GM19455 (cell line): ENCODE measurements at regions not wholly inside any gene's neighbourhood (a gene's known extent, or its start where the extent isn't known, plus 50 kb on each side); places are given as distances from the start of the nearest gene placed in this dataset.

ENCODE experiments used
- ATAC-seq: cut with Tn5 transposase; IDR thresholded peaks from one replicate; pipeline ENCODE4 v1.9.1; 2021; ENCODE audit not compliant: unreplicated experiment

DNA sequence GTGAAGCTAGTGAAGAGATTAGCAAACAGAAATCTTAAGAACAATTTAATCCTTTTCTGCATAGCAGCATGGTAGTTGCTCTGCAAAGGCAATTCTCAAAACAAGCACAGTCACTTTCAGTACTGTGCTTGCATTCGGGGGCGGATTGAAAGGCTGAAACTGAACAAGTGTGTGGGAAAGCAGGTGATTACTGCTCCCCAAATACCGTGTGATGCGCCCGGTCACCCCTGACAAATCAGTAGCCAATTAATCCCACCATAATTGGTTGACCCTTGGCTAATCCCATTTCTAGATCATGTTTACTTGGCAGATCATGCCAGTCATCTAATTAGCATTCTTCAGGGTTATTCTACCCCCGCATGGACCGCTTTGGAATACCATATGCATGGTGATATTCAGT lies 76.5 kb upstream of the ADRB1 start:
- no peak for ATAC-seq

- no peak for ATAC-seq
Observed at GRCh38 chr10:113970641-113971040, 73.0 kb upstream of the ADRB1 start.

- ATAC-seq: no peak
Observed at GRCh38 chr10:113971349-113971973, 72.2 kb upstream of the ADRB1 start.

DNA sequence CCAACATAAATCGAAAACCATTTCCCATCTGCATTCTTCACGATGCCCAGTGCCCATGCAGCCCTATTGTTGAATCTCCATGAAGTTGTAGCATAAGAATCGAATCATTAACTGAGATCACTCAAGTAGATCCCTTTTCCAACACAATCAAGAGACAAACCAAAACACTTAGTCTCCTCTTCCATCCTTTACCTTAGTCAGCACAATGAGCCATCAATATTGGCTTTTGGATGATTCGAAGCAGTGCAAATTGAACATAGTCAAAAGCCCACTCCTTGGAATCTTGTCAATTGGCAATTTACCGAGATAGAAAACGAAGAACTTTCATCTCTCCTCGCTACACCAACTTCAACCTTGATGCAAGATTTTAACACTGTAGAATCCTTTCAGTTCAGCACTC lies 66.5 kb upstream of the ADRB1 start:
- ATAC-seq: no peak

GRCh38 chr10:113978802-113979201 lies 64.9 kb upstream of the ADRB1 start:
- no peak for ATAC-seq

- no peak for ATAC-seq
Observed at GRCh38 chr10:113979409-113979808, 64.3 kb upstream of the ADRB1 start.

DNA sequence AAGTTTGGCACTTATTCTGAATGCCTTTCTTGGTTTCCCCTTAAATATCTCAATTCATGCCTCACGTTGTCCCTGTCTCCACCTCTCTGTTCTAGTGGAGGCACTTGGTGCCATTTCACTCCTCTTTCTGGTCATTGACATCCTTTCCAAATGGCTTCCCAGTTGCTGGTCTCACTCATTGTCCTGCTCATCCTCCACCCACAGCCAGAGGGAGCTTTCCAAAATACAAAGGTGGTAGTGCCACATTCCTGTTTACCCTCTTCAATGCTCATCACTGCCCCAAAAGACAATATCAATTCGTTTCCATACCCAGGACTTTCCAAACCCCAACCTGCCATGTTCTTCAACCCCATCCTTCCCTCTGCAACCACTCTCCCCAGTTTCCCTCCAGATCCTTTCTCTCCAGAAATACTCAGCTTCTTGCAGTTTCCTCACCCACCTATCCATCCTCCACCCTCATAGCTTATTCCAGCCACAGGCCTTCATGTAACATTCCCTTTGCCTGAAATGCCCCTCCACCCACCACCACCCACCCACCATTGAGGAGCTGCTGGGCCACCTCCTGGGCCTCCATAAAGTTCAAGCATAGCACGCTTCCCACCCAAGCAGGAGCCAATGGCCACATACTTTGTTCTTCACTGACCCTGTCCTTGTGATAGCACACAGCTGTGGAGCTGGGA lies 63.1 kb upstream of the ADRB1 start:
- no peak for ATAC-seq

DNA sequence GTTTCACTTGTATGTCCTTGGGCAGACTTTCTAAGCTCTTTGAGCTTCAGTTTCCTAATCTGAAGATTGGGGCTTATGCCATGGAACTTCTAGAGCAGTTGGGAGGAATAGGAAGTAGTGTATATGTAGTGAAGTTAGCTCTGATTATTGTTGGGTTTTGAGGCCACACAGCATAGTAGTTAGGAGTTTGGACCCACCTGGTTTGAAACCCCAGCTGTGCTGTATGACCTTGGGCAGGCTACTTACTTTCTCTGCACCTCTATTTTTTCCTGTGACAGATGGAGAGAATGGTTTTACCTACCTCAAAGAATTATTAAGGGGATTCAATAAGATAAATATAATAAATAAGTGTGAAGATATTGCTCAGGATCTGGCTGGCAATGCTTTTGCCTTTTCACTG lies 61.4 kb upstream of the ADRB1 start:
- ATAC-seq: peak; percentile 19

- ATAC-seq: peak; percentile 81
Observed at GRCh38 chr10:113982769-113983168, 60.9 kb upstream of the ADRB1 start.

DNA sequence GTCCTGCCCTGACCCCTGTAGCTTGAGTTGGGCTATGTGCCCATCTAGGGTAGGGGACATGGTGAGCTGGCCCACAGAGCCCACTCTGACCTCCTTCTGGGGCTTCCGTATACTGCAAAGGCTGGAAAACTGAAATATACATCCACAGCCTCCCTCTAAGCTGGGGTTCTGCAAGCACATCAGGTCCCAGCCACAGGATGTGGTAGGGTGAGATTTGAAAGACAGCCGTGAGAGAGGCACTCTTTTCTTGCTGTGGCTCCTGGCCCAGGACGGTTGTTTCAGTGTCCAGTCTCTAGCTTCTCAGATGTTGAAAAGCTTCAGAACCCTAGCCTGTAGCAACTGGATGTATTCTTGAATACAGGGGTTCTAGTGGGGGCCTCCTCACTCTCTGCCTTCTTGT lies 60.1 kb upstream of the ADRB1 start:
- ATAC-seq: no peak

- no peak for ATAC-seq
Observed at GRCh38 chr10:113985297-113985844, 58.3 kb upstream of the ADRB1 start.

- no peak for ATAC-seq
Observed at GRCh38 chr10:113986316-113986715, 57.4 kb upstream of the ADRB1 start.

DNA sequence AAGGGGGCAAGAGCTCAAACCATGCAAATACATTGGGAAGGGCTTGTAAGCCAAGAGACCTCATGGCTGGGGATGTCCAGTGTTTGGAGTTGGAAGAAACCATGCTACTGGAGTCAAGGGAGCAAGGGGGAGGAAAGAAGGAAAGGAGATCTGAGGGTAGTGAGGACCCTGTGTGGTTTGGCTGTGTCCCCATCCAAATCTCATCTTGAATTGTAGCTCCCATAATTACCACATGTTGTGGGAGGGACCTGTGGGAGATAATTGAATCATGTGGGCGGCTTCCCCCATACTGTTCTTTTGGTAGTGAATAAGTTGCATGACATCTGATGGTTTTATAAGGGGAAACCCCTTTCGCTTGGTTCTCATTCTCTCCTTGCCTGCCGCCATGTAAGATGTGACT lies 56.5 kb upstream of the ADRB1 start:
- ATAC-seq: no peak

GRCh38 chr10:113987805-113988204 lies 55.9 kb upstream of the ADRB1 start:
- ATAC-seq: no peak

DNA sequence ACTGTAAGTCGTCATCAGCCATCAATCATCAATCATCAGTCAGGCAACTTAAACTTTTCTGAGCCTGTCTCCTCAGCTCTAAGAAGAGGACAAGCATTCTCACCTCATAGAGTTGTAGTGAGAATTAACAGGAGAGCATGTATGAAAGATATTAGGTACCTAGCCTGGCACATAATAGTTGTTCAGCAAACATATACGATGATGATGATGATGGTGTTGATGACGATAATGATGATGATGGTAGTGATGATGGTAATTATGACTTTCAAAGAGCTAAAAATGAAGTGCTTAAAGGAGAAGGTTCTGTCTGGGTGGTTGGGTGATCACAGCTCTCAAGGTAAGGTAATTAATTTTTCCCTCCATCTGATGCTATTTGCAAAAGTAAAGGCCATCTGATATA lies 55.1 kb upstream of the ADRB1 start:
- no peak for ATAC-seq

DNA sequence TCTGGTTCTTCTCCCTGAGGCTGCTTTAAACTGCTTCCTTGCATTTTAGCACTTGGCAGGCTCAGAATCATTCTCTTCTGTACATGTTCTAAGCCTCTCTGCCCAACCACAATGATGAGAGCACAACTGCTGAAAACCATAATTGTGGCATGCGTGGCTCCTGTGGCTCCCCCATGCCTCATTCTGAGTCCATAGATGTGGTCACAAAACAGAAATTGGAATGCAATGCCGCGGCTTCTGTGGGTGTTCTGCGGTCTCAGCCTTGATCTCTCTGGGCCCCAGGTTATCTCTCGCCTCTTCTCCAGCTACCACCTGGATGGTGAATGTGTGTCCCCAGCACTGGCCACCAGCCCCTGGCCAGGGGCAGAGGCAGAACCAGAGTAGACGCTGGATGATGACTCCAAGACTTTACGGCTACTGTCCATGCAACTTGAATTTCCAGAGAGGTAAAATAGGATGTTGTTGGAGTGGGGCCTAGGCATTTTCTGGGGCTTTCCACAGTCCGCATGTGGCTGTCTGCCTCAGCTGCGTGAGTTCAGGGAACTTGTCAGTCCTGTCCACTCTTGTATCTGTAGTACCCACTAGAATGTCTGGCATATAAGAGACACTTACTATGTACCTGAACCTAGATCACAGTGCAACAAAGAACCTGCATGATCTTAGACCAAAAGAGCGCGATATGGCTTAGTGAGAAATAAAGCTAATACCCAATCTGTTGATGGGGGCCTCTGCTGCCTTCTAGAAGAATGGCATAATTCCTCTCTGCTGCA lies 52.4 kb upstream of the ADRB1 start:
- ATAC-seq: no peak

DNA sequence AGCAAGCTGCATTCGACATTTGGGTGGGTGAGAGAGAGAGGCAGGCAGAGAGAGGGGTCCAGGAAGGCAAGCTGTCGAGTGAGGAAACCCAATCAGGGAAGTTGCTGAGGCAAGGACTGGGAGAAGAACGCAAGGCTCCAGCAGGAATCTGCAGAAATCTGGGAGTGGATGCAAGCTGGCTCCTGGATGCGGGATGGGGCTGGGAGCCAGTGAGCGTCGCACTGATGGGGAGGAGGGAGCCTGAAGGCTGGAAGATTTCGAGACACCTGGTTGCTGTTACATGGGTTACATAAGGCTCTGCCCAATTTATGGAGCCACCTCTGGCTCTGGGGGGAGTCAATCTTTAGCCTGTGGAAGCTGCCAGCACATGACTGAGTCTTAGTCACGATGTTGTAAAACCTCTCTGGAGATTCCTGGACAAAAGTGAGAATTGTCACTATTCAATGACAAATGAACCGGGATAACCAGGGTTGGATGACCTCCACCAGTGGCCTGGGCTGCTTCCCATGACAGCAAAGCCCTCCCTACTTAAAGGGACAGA lies 51.1 kb upstream of the ADRB1 start:
- no peak for ATAC-seq

DNA sequence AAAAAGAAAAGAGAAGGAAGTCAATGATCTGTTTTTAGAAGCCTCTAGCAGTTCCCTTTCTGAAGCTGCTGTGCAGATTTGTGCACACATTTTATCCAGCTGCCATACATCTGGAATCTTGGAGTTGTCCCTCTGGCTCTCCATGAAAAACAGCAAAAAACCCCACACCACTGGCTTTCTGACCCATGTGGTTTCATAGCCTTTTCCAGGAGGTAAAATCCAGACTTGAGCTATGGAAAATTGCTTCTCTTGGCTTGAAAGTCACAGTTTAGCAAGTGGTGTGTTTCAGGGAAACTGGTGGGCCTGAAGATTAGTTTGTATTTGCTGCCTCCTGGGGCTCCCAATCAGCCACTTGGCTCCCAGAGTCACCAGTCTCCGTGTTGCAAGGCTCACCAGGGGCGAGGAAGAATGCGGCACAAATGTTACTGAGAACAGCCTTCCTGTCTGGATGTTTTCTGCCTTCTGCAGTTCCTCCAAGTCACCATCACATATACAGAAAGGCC lies 50.1 kb upstream of the ADRB1 start:
- ATAC-seq: no peak
